HG02885 (cell line): ENCODE measurements at regions not wholly inside any gene's neighbourhood (a gene's known extent, or its start where the extent isn't known, plus 50 kb on each side); places are given as distances from the start of the nearest gene placed in this dataset.
A peak's percentile ranks its signal among the peaks of the same experiment; 100 is the strongest.
"Not testable (repeated sequence)": the region's sequence is repeated elsewhere in the genome, so short reads cannot be mapped to it uniquely, and the experiment has no call there.

Experiments used
- ATAC-seq: cut with Tn5 transposase; IDR thresholded peaks from one replicate; pipeline ENCODE4 v1.9.1; 2021; ENCODE audit warnings: mild to moderate bottlenecking; ENCODE audit not compliant: unreplicated experiment, poor library complexity

- ATAC-seq = peak; percentile 64
Observed at GRCh38 chr4:189858435-189858834, 82.2 kb upstream of the FRG1 start.

- no peak for ATAC-seq
Observed at GRCh38 chr4:189861101-189861500, 79.6 kb upstream of the FRG1 start.

GRCh38 chr4:189869236-189869635, 71.4 kb upstream of the FRG1 start:
- no peak for ATAC-seq

- ATAC-seq = no peak
Observed at GRCh38 chr4:189870511-189871234, 70.0 kb upstream of the FRG1 start.

GRCh38 chr4:189874591-189874990, 66.1 kb upstream of the FRG1 start:
- ATAC-seq = no peak

- ATAC-seq = peak; percentile 79
Observed at GRCh38 chr4:189881190-189881589, 59.5 kb upstream of the FRG1 start.

GRCh38 chr4:189888407-189888806, 52.3 kb upstream of the FRG1 start:
- not testable (repeated sequence) for ATAC-seq
